ENCODE measurements at regions not wholly inside any gene's neighbourhood (a gene's known extent, or its start where the extent isn't known, plus 50 kb on each side); places are given as distances from the start of the nearest gene placed in this dataset.

DNA sequence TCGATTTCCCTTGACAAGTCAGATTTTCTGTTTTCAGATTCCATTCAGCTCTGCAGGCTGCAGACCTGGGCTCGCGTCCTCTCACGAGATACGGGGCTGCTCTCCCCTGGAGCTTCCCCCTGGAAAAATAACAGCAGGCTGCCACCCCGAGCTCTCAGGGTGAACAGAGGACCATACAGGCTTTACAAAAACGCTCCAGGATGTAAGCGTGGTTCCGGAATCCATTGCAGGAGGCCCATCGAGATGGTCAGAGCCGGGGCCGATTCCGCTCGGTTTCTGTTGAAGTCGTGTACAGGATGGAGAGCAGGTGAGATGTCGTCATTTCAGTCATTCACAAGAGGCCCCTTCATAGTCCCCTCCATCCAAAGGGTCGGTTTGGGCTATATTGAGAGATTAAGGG lies 297.7 kb upstream of the IRX4 start:
- no peak for DNase-seq

DNA sequence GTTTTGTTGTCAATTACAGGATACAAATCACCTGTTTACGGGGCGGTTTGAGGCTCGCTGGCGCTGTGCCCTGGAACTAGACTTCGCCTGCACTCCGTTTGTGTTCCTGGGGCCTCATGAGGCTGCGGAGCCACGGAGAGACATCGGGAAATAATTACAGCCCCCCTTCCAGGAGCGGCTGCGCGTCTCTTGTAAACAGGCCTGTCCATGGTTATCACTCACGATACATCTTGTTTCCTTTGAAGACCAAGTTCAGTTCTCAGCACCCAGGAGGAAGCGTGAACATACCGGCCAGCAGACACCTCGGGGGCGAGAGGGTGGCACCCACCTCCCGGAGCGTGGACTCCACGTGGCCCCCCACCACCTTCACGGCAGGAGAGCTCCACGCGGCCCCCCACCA lies 297.1 kb upstream of the IRX4 start:
- DNase-seq, result no peak

DNA sequence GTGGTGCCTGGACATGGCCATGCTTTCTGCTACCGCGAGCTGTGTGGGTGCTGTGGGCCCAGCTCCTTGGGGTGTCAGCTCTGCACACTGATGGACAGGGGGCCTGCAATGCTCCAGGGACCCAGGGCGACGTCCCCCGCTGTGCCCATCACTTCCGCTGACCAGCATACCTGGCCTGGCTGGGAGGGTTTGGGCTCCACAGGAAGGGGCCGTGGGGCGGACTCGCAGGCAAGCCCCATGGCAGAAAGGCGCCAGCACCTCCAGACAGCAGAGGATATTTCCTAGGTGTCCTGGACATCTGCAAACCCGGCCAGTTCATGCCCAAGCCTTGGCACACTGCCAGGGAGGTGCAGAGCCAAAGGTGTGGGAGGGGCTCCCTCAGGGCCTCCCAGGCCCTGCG lies 295.8 kb upstream of the IRX4 start:
- no peak for DNase-seq

DNA sequence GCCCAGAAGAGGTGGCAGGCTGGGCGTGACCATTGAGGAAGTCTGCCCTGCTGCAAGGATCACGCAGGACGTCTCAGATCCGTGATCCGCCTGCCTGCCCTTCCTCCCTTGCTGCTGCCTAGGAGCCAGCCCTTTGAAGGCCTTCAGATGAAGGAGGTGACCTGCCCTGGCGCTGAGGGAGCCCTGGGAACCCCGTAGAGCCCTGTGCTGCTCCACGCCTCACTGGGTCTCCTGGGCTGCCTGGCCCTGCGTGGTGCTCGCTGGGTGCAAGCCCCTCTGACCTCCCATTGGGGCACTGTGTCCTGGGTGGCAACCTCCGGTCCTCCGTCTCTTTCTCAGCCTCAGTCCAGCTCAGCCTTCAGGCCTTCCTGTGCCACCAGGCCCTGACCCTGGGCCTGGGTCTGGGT lies 295.3 kb upstream of the IRX4 start:
- no peak for DNase-seq

DNA sequence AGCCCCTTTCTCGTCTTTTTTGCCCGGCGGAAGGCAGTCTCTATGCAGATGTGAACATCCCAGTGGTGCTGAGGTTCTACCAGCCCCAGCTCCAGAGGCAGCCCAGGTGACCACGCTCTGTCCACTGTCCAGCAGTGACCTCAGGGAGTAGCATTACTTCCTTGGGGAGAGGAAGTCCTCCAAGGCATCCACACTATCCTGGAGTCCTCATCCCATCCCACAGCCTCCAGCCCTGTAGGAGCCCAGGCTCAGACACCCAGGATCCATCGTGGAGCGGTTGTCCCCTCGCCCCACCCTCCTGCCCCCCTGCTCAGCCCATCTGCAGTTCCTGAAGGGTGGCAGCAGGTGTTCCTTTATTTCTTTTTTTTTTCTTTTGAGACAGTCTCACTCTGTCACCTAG lies 294.5 kb upstream of the IRX4 start:
- DNase-seq, result no peak

DNA sequence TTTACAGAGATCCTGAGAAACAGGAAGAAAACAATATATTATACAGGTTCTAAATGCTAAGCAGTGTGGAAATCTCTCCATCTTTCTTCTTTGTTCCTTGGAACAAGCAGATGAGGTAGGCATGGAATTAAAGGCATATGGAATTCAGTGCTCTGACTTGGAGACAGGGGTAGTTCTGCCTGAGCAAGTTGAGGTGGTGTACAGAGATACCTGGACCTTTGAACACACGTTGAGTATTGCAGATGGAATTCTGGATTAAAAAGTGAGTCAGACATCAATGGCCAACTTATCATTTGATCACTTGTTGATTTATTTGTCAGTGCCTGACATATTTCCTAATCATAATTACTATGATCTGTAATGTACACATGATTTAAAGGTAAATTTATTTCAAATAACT lies 293.9 kb upstream of the IRX4 start:
- DNase-seq, result no peak

DNA sequence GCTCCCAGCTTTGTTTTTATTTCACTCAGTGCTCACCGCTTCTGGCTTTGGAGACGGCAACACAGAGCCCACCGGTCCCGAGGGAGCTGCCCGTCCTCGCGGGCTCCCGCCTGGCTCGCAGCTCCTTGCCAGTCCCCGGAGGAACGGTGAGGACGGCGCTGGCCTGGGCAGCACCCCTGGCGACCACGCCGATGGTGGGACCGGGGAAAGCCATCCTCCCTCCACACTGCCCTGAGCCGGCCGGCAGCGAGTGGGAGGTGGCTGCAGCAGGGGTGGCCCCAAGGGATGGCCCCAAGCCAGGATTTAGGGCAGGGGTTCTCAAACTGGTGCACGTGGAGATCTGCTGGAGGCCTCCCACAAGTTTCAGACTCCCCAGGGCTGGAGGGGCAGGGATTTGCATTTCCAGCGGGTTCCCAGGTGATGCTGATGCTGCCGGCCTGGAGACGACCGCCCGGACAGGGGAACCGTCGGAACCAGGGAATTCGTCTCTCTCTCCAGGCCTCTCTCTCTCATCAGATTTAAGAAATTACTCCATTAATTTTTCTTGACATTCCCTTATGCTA lies 293.2 kb upstream of the IRX4 start:
- DNase-seq, result no peak

DNA sequence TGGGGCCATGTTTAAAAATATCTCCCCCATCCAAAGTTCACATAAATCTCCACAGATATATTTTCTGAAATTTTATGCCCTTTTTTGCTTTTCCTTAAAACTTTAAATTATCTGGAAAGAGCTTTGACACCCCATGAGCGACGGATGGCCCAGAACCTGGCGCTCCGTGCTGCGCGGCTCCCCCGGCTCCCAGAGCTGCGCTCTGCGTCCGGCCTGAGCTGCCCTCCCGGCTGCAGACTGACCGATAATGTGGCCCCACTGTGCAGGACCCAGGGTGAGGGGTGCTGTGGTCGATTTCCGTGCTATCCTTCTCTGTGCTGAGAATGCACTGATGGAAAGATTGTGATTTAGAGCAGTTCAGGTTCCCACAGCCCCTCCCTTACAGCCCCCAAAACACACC lies 292.3 kb upstream of the IRX4 start:
- no peak for DNase-seq

DNA sequence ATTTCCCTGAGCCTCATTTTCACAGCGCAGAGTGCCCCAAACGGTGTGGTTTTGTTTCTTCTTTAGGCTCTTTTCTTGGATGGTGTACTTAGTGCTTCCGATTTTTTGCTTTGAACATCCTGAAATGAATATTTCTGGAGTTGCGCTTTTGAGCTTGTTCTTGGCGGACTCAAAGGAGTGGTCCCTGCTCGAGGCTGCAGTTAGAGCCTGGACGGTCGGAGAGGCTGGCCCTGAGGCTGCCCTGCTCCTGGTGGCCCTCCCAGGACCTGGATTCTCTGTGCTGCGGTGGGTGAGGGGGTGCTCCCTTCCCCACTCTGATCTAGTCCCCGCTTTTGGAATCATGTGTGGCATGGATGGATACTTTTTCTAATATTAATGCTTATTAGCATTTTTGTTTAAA lies 291.8 kb upstream of the IRX4 start:
- DNase-seq, result no peak

DNA sequence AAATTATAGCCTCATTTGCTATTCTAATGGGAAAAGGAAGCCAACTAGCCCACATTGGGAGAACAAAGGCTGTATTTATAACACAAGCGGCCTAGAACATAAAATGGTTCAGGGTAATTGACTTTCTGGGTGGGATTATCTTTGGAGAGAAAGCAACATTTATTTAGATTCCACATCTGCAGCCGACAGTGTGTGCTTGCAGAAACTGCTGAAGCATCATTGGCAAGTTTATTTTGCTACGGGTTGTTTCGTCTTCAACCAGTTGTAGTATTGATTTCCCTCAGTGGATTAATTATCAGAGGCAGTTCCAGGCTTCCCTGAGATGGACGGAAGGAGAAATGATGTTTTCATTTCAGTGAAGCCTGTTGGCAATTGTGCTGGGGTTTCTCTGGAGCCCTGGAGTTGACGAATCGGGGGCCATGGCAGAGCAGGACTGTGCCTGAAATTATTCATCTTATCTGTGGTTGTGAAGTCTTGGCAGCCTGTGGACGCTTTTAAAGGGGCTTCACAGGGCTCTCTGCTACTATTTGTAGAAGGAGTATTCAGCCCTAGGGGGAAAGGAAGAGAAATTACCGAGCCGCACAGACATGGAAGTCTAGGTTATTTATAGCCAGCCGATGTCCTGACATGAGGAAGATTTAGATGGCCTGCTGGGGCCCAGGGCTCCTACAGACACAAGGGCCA lies 290.6 kb upstream of the IRX4 start:
- DNase-seq, result no peak

DNA sequence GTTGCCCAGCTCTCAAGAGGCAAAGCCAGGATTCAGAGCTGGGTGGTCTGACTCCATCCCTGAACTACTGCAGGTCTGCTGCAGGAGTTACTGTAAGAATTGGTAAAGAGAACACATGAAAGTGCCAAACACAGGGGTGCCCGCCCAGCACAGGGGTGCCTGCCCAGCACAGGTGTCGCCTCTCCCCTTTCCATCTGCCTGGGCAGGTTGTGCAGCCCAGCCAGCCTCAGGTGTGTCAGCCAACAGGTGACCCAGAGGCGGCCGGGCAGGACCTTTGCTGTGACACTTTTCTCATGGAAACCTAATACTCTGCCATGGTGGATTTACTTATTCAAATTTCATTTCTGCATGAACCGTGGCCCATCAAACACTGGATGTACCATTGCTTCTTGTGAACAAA lies 289.7 kb upstream of the IRX4 start:
- DNase-seq, result no peak

DNA sequence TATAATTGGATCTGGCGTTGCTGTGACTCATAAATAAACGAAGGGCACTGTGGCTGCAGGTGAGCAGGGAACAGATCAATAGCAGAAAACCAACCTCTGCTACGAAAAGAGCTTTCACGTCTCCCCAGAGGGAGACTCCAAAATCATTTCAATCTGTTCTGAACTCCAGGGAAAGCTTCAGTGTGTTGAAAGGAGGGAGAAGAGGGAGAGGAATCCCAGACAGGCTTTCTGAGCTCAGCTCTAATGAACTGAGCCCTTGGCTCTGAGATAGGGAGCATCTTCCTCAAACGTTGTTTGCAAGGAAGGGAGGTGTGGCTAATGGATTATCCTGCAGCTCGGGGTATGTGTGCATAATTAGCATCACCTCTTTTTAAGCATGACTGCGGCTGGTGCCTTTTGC lies 288.0 kb upstream of the IRX4 start:
- no peak for DNase-seq

DNA sequence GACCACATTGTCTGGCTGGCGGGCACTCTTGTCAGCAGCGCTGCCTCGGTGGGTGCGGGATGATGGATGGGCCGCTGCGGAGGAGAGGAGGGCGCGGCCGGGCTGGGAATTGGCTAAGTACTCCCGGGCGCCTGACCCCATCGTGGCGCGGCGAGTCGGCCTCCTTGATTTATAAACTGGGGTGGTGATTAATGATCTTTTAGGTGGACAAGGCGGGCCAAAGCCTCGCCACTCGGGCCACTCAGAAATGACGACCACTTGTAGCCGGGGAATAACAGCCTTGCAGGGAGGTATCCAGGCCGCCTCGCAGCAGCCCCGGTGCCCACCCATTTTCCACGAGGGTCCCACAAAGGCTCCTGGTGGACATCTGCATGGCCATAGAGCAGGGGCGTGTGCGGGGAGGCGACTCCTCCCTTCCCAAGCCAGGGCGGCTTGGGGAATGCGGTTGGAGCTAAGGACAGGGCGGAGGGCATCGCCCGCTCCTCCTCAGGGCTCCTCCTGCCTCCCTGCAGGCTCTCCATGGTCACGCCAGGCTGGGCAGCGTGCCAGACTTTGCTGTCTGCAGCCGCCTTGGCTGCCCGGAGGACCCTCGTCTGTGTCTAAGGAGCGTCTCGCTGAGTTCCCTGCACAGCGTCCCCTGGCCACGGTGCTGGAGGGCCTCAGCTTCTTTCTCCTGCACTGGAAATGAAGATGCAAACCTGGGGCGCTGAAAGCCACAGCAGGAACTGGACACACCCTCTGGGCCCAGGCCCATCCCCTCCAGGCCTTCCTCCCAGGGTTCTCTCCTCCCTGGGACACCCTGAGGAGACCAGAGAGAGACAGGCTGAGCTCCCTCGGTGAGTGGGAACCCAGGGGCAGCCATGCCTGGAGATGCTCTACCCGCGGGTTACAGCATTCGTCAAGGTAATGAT lies 287.4 kb upstream of the IRX4 start:
- no peak for DNase-seq

DNA sequence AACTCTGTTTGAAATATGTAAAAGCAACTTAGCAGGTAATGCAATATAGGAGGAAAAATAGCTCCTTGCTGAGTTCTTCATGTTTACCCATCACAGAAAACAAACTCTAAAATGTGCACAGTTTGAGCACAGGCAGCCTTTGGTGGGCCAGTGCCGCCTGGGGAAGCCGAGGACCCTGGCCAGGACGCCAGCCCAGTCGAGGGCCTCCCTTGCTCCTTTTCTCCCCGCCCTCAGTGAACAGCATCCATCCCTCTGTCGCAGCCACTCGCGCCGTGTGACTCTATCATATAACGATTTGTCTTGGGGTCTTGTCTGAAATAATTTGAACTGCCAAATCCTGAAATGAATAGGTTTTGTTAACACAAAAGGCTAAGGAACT lies 286.7 kb upstream of the IRX4 start:
- no peak for DNase-seq

DNA sequence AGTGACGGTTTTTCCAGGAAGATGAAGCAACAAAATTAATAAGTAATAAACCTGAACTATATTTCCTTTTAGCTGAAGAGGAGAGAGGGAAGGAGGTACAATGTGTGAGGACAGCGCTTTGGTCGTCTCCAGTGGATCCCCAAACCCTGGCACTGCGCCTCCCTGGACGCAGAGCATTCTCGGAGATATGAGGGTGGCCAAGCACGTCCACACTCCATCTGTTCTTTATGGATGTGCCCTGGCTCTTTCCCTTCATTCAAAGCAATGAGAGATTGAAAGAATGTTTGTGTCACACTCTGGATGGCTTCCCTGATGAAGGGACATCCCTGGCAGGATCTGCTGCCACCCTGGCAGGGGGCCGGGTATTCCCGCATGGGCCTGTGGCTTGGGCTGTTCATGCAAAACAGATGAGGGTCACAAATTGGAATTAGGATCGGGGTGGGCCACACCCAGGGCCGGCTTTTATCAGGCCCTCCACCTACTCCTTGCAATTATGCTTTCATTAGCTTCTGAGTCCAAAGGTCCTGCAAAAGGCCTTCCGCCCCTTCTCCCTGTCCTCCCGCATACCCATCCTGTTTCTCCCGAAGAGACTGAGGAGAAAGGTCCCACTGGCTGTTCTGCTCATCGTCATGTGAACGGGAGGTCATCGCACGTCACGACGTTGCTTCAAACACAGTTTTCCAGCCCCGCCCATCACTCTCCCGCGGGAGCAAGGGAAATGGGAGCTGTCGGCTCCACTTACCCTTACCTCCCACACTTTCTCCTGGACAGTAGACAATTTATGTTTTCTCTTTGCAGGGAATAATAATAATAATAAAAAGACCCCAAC lies 286.1 kb upstream of the IRX4 start:
- DNase-seq, result no peak

DNA sequence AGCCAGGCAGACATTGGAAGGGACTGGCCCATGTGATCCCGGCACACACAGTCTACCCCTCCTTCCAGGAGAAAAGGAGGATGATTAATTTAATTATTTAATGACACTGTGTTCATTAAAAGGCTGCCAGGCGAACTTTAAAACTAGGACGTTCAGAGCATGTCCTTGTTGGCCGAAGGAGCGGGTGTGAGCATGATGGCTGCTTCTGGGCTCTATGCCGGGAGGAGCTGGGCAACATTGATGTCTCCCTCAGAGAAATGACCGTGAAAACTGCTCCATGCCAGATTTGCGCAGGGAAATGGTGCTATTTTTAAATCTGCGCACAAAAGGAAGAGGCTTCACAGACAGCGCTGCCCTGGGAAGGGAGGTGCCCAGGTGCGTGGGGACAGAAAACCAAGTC lies 284.9 kb upstream of the IRX4 start:
- no peak for DNase-seq

DNA sequence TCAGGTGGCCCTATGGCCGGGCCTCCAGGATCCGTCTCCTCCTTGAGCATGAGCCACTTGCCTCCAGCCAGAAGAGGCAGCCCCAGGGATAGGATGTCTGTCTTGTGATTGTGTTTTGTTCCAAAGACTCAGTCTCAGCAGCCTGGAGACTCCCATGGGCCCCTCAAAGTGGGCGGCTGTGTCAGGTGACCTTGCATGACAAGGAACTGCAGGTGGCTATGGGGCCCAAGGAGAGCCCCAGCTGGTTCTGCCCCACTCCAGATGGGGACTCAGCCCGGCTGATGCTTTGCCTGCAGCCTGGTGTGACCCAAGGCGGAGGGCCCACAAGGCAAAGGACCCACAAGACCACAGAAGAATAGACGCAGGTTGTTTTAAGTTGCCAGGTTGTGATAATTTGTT lies 284.3 kb upstream of the IRX4 start:
- no peak for DNase-seq

DNA sequence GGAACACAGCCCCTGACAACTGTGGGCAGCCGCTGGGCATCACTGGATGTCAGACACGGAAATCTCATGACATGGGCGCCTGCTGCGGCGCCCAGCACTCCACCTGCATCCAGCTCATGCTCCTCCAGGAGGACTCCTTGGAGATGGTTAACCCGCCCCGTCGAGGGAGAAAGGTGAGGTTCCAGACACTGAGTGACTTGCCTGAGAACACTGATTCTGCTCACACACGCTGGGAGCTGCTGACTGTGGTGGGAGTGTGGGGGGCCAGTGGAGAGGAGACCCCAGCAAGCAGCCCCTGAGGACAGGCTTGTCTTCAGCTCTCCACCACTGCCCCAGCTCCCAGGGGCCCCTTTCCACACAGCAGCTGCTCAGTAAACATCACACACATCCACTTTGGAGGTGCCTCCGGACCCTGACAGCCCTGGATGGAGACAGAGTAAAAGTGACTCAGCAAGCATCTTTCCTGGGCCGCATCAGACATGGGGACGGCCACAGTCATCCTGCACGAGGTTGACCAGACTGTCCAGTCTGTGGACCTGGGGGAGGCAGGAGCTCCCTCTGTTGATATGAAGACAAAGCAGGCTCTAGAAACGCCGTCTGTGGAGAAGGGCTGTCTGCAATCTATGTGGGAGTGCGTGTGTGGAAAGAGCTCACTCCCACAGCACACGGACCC lies 283.7 kb upstream of the IRX4 start:
- DNase-seq, result no peak

DNA sequence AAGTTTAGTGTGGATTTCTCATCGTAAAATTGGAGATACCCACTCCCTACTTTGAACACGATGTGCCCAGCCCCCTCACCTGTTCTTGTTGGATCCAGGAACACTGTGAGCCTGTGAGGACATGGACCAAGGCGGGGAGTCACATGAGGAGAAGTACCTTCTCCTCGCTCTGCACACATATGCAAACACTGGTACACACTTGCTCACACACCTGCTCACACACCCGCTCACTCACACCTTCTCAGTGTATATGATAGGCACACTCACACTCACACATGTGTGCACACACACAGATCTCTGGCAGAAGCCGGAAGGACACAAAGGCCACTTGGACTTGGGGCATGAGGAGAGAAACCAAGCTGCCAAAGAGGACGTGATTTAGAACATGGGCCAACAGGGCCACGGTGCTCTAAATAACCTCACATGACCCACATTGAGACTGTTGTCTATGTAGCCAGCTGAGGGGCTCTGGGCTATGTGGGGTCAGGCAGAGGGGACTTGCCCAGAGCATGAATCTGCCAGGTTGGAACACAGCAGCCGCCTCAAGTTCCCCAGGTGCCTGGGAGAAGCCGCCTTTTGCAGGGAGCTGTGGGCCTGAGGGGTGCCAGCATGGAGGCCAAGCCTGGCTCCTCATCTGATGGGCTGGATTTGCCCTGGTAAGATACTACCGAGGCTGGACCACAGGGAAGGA lies 283.0 kb upstream of the IRX4 start:
- DNase-seq, result no peak

DNA sequence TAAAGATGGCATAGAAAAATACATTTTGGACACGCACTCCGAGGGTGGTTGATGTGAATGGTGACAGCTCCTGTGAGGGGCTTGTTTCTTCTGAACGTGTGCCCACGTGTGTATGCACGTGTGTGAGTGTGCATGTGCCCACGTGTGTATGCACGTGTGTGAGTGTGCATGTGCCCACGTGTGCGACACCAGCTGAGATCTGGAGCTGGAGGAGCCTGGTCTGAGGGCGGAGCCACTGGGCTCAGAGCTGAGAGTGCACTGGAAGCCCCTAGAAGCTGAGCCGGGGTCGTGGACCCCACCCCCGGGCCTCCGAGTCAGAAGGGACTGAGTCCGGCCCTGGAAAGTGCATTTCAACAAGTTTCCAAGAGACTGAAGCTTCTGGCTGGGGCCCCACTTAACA lies 282.5 kb upstream of the IRX4 start:
- DNase-seq, result no peak

DNA sequence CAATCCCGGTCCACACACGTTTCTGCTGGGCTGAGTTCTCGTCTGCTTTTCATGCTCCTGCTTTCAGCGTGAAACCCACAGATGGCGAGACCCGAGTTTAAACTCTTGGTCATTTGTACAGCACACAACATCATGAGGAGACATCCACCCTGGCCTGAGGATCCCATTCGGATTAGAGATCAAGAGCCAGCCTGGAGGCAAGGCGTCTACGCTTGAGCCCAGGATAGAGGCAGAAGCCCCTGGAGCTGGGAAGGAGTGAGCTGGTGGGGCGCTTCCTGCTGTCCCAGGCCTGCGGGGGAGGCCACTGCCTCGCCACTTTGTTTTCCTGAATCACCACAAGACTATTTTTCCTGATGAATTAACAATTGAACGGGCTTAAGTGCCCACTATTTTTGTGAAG lies 281.9 kb upstream of the IRX4 start:
- DNase-seq, result no peak

DNA sequence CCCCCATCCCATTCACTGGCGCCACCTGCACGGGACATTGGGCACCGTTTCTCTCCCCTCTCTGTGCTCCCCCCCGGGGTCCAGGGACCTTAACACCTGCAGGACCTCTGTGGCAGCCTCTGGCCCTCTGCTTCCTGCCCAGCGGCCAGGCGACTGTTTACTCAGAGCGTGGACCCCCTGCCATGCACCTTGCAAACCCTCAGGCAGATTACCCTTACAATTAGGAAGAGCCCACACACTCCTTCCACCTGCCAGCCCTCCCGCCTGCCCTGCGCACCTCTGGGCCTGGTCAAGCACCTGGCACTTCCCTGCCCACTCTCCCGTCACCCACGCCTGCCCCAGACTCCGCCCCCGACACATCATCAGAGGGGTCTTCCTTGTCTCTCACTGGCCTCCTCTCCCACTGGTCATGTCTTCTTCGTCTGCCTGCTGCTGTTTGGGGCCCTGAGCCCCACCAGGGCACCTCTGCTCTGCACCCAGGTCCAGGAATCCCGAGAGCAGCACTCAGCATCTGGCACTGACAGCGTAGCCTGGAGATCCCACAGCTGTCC lies 281.3 kb upstream of the IRX4 start:
- DNase-seq, result no peak
